ENCODE measurements at regions not wholly inside any gene's neighbourhood (a gene's known extent, or its start where the extent isn't known, plus 50 kb on each side); places are given as distances from the start of the nearest gene placed in this dataset.

DNA sequence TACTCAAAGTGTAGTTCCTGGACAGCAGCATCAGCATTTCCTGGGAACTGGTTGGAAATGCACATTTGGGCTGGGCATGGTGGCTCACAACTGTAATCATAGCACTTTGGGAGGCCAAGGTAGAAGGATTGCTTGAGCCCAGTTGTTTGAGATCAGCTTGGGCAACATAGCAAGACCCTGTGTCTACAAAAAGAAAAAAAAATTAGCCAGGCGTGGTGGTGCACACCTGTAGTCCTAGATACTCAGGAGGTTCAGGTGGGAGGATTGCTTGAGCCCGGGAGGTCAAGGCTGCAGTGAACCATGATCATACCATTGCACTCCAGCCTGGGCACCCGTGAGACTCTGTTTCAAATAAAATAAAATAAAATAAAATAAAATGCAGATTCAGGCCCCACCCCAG, 156.2 kb downstream of the CDC5L start (continued):
- TF ChIP-seq, protein P1, sequence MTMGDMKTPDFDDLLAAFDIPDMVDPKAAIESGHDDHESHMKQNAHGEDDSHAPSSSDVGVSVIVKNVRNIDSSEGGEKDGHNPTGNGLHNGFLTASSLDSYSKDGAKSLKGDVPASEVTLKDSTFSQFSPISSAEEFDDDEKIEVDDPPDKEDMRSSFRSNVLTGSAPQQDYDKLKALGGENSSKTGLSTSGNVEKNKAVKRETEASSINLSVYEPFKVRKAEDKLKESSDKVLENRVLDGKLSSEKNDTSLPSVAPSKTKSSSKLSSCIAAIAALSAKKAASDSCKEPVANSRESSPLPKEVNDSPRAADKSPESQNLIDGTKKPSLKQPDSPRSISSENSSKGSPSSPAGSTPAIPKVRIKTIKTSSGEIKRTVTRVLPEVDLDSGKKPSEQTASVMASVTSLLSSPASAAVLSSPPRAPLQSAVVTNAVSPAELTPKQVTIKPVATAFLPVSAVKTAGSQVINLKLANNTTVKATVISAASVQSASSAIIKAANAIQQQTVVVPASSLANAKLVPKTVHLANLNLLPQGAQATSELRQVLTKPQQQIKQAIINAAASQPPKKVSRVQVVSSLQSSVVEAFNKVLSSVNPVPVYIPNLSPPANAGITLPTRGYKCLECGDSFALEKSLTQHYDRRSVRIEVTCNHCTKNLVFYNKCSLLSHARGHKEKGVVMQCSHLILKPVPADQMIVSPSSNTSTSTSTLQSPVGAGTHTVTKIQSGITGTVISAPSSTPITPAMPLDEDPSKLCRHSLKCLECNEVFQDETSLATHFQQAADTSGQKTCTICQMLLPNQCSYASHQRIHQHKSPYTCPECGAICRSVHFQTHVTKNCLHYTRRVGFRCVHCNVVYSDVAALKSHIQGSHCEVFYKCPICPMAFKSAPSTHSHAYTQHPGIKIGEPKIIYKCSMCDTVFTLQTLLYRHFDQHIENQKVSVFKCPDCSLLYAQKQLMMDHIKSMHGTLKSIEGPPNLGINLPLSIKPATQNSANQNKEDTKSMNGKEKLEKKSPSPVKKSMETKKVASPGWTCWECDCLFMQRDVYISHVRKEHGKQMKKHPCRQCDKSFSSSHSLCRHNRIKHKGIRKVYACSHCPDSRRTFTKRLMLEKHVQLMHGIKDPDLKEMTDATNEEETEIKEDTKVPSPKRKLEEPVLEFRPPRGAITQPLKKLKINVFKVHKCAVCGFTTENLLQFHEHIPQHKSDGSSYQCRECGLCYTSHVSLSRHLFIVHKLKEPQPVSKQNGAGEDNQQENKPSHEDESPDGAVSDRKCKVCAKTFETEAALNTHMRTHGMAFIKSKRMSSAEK (CRISPR knock-in tag; IDR thresholded peaks at IDR 0.05; ENCODE audit: borderline replicate concordance) = no peak
- no peak for TF ChIP-seq NR3C1 (CRISPR knock-in tag; conservative IDR thresholded peaks at IDR 0.05; ENCODE audit: low read depth)
- no peak for TF ChIP-seq RELA (CRISPR knock-in tag; IDR thresholded peaks at IDR 0.05; ENCODE audit: borderline replicate concordance)
- TF ChIP-seq, protein P2, sequence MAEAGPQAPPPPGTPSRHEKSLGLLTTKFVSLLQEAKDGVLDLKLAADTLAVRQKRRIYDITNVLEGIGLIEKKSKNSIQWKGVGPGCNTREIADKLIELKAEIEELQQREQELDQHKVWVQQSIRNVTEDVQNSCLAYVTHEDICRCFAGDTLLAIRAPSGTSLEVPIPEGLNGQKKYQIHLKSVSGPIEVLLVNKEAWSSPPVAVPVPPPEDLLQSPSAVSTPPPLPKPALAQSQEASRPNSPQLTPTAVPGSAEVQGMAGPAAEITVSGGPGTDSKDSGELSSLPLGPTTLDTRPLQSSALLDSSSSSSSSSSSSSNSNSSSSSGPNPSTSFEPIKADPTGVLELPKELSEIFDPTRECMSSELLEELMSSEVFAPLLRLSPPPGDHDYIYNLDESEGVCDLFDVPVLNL (CRISPR knock-in tag; IDR thresholded peaks at IDR 0.05; ENCODE audit: borderline replicate concordance, low read depth) = no peak

DNA sequence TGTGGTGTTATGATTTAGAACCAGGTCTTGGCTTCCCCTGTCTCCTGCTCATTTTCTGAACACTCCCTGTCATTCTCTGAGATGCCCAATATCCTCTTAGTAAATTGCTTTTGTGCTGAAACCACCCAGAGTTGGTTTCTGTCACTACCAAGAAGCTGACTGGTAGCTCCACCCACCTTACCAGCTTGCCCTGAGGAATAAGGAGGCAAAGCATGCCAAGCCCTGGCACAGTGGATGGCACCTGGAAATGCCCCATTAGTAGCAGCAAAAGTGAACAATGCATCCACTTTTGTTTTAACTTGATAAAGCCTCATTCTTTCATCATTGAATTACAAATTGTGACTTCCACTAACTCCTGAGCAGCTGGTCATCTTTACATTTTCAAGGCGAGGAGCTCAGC, 157.7 kb downstream of the CDC5L start:
- peaks cover 7% of the 10 kb centered on the region; the same call in 1 of the 2 replicates for H3K36me3 Mint-ChIP-seq
- CTCF ChIA-PET = interaction anchor here (1.0 to 2.0 kb wide), 2 partner anchors 51 to 70 kb away, joined by 3 to 7 read pairs; no protein-coding TSS in a partner anchor
- H3K4me1 Mint-ChIP-seq = peaks cover 28% of the 10 kb centered on the region
- no peaks in the 10 kb centered on the region for H3K27me3 Mint-ChIP-seq (ENCODE audit: low read depth)
- no peak for ATAC-seq
- H3K27ac Mint-ChIP-seq = no peak overlapping the region
- TF ChIP-seq JAZF1 (CRISPR knock-in tag; IDR thresholded peaks at IDR 0.05) = no peak
- no peak for TF ChIP-seq NR2C2 (CRISPR knock-in tag; IDR thresholded peaks at IDR 0.05)
- TF ChIP-seq KAT7 (CRISPR knock-in tag; IDR thresholded peaks at IDR 0.05; ENCODE audit: borderline replicate concordance) = no peak
- no peak for TF ChIP-seq TCF7 (CRISPR knock-in tag; IDR thresholded peaks at IDR 0.05; ENCODE audit: low read depth)
- no peak for TF ChIP-seq GABPB1 (CRISPR knock-in tag; IDR thresholded peaks at IDR 0.05)
- TF ChIP-seq TP53 (CRISPR knock-in tag; IDR thresholded peaks at IDR 0.05) = no peak
- TF ChIP-seq, protein P3, sequence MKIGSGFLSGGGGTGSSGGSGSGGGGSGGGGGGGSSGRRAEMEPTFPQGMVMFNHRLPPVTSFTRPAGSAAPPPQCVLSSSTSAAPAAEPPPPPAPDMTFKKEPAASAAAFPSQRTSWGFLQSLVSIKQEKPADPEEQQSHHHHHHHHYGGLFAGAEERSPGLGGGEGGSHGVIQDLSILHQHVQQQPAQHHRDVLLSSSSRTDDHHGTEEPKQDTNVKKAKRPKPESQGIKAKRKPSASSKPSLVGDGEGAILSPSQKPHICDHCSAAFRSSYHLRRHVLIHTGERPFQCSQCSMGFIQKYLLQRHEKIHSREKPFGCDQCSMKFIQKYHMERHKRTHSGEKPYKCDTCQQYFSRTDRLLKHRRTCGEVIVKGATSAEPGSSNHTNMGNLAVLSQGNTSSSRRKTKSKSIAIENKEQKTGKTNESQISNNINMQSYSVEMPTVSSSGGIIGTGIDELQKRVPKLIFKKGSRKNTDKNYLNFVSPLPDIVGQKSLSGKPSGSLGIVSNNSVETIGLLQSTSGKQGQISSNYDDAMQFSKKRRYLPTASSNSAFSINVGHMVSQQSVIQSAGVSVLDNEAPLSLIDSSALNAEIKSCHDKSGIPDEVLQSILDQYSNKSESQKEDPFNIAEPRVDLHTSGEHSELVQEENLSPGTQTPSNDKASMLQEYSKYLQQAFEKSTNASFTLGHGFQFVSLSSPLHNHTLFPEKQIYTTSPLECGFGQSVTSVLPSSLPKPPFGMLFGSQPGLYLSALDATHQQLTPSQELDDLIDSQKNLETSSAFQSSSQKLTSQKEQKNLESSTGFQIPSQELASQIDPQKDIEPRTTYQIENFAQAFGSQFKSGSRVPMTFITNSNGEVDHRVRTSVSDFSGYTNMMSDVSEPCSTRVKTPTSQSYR (CRISPR knock-in tag; IDR thresholded peaks at IDR 0.05) = no peak
- no peak for DNase-seq (ENCODE audit: low spot score)
- H3K4me3 Mint-ChIP-seq = no peak overlapping the region
- POLR2A ChIA-PET = no interaction called here
- H3K9me3 Mint-ChIP-seq = peaks cover 16% of the 10 kb centered on the region

DNA sequence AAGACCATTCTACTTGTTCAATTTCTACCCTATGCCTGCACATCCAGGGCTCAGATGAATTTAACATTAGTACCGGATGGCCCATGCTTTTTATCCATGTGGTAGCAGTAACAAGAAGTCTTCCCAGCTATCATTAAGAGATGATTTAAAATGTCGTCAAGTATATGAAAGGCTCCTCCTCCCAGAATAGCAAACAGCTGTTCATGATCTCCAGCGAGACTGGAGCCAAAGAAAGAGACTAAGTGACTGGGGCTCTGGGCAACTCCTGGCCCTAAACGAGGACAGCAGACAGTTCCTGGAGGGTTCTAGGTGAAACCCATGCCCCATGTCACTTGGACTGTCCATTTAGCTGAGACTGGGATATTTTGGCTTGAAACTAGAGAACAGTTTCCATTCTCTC, 160.8 kb downstream of the CDC5L start:
- no peak overlapping the region for H3K27ac Mint-ChIP-seq
- ChIA-PET CTCF (interaction anchor here (1.0 to 2.3 kb wide), 2 partner anchors 73 to 79 kb away, joined by 3 to 8 read pairs; no protein-coding TSS in a partner anchor), POLR2A (no interaction called here)
- H3K36me3 Mint-ChIP-seq = no peaks in the 10 kb centered on the region
- ATAC-seq (no peak), DNase-seq (ENCODE audit: low spot score) (no peak)
- H3K4me1 Mint-ChIP-seq = peaks cover 9% of the 10 kb centered on the region
- no peak overlapping the region for H3K4me3 Mint-ChIP-seq
- H3K9me3 Mint-ChIP-seq = 0 out of 2 replicates have a peak, but pooled peaks cover 3% of the 10 kb centered on the region
- H3K27me3 Mint-ChIP-seq (ENCODE audit: low read depth) = no peaks in the 10 kb centered on the region
- TF ChIP-seq, protein P4, sequence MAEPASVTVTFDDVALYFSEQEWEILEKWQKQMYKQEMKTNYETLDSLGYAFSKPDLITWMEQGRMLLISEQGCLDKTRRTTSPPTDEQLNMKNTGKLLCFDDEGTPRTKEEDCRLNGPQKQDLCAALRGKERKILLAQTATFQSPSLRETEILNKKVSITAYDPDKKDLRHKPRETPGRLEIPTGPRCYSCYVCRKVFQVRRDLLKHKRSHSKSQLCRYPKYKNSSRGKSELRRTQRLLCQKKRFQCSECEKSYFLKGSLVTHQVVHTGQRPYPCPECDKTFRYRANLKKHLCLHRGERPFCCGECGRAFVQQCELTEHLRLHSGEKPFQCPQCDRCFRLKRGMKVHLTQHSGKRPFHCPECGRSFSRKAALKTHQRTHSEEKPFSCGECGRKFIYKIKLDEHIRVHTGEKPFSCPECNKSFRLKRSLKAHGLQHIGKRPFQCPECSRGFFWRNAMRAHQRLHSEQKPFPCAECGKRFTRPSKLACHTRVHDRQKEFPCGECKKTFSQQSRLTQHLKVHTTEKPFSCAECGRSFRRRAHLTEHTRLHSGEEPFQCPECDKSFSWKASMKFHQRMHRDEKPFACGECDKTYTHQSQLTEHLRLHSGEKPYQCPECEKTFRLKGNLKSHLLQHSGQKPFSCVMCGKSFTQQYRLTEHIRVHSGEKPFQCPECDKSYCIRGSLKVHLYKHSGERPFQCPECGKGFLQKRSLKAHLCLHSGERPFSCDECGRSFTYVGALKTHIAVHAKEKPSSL (CRISPR knock-in tag; conservative IDR thresholded peaks at IDR 0.05) = no peak
- TF ChIP-seq RELA (CRISPR knock-in tag; IDR thresholded peaks at IDR 0.05; ENCODE audit: borderline replicate concordance) (no peak), OVOL2 (CRISPR knock-in tag; IDR thresholded peaks at IDR 0.05; ENCODE audit: borderline replicate concordance) (no peak), GRHL2 (CRISPR knock-in tag; IDR thresholded peaks at IDR 0.05; ENCODE audit: insufficient replicate concordance, severe bottlenecking) (no peak), FOXK1 (CRISPR knock-in tag; IDR thresholded peaks at IDR 0.05) (no peak)
- TF ChIP-seq, protein P5, sequence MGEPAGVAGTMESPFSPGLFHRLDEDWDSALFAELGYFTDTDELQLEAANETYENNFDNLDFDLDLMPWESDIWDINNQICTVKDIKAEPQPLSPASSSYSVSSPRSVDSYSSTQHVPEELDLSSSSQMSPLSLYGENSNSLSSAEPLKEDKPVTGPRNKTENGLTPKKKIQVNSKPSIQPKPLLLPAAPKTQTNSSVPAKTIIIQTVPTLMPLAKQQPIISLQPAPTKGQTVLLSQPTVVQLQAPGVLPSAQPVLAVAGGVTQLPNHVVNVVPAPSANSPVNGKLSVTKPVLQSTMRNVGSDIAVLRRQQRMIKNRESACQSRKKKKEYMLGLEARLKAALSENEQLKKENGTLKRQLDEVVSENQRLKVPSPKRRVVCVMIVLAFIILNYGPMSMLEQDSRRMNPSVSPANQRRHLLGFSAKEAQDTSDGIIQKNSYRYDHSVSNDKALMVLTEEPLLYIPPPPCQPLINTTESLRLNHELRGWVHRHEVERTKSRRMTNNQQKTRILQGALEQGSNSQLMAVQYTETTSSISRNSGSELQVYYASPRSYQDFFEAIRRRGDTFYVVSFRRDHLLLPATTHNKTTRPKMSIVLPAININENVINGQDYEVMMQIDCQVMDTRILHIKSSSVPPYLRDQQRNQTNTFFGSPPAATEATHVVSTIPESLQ (CRISPR knock-in tag; IDR thresholded peaks at IDR 0.05) = no peak
- TF ChIP-seq, protein P6, sequence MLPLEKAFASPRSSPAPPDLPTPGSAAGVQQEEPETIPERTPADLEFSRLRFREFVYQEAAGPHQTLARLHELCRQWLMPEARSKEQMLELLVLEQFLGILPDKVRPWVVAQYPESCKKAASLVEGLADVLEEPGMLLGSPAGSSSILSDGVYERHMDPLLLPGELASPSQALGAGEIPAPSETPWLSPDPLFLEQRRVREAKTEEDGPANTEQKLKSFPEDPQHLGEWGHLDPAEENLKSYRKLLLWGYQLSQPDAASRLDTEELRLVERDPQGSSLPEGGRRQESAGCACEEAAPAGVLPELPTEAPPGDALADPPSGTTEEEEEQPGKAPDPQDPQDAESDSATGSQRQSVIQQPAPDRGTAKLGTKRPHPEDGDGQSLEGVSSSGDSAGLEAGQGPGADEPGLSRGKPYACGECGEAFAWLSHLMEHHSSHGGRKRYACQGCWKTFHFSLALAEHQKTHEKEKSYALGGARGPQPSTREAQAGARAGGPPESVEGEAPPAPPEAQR (CRISPR knock-in tag; IDR thresholded peaks at IDR 0.05) = no peak
- TF ChIP-seq, protein P7, sequence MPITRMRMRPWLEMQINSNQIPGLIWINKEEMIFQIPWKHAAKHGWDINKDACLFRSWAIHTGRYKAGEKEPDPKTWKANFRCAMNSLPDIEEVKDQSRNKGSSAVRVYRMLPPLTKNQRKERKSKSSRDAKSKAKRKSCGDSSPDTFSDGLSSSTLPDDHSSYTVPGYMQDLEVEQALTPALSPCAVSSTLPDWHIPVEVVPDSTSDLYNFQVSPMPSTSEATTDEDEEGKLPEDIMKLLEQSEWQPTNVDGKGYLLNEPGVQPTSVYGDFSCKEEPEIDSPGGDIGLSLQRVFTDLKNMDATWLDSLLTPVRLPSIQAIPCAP (CRISPR knock-in tag; IDR thresholded peaks at IDR 0.05) = no peak
